Vagina (tissue), 2 donors: ENCODE measurements at regions not wholly inside any gene's neighbourhood (a gene's known extent, or its start where the extent isn't known, plus 50 kb on each side); places are given as distances from the start of the nearest gene placed in this dataset.

ENCODE experiments used
- DNase-seq, 2 donors: peaks; one replicate each; pipeline ENCODE4 v3.0.0-alpha.2; 2017; ENCODE audit errors: extremely low spot score in 2 of 2
- H3K27ac ChIP-seq: fragments of 200-600 bp; sonication (generic); one replicate; pipeline ENCODE4 v1.5.1; 2019
- H3K27me3 ChIP-seq: fragments of 200-600 bp; sonication (generic); one replicate; pipeline ENCODE4 v1.5.1; 2019
- H3K36me3 ChIP-seq, 2 donors: fragments of 200-600 bp; sonication (generic); one replicate each; pipeline ENCODE4 v1.5.1; 2017 to 2019
- H3K4me1 ChIP-seq: fragments of 200-600 bp; sonication (generic); one replicate; pipeline ENCODE4 v1.5.1; 2019
- H3K4me3 ChIP-seq, 2 donors: fragments of 200-600 bp; sonication (generic); 1 replicate in 1 of 2; 2 replicates in 1 of 2; pipeline ENCODE4 v1.5.1; 2016 to 2019
- H3K9me3 ChIP-seq: fragments of 200-600 bp; sonication (generic); one replicate; pipeline ENCODE4 v1.5.1; 2019
- POLR2A ChIP-seq, 2 donors: fragments of 450-650 bp; IDR thresholded peaks; one replicate each; pipeline ENCODE4 v1.6.1; 2017; ENCODE audit warnings: antibody characterized with exemption in 2 of 2, mild to moderate bottlenecking in 2 of 2, moderate library complexity in 2 of 2
- POLR2AphosphoS5 ChIP-seq, 2 donors: sonication (generic); formaldehyde crosslinking; IDR thresholded peaks; one replicate each; pipeline ENCODE4 v1.9.0; 2017; ENCODE audit warnings: antibody characterized with exemption in 2 of 2, mild to moderate bottlenecking in 2 of 2, low read depth in 1 of 2; ENCODE audit not compliant: insufficient read depth in 1 of 2
- intact Hi-C: fragments of 100-400 bp; cut with DNase I; formaldehyde crosslinking; loops from one replicate; pipeline ENCODE4 v1.15.1; 2023
- TF ChIP-seq, protein P1 (sequence below), 3 experiments: fragments of 450-650 bp in 2 of 3; fragments of 200-600 bp in 1 of 3; sonication (generic) in 1 of 3; IDR thresholded peaks; one replicate each; pipeline ENCODE4 v1.5.1; 2017 to 2019; ENCODE audit warnings: antibody characterized with exemption in 3 of 3, mild to moderate bottlenecking in 2 of 3, moderate library complexity in 2 of 3

DNA sequence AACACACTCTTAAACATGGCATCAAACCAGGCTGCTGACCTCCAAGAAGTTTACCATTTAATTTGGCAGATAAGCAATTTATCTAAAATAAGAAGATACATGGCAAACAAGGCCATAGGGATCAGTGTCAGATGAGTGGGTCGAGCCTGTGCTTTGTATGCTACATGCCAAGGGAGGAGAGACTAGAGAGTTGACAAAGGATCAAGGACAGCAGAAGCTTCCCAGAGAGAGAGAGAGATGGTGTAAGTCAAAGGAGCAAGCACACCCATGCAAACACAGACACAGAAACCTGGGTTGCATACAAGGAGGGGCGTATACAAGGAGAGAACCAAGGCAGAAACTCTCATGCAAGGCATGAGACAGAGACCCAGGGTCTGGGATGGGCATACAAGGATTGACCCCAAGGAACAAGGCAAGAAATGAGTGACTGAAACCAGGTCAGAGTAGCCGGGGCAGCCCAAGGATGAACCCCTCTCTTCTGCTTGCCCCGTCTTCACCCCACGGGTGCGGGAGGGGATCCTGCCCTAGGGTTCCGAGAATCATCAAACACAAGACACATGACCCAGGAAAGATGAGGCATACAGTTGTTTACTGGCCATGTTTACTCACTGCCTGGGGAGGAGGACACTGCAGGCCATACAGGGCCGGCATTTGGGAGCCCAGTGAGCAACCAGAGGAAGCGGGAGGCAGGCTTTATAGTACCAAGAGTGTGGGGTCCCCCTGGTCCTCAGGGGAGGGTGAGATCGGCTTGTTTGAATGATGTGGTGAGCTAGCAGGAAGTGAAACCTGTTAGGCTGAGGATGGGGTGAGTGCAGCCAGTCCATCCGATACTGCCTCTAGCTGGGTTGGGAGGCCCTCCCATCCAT, 529.2 kb upstream of the ID2 start:
- TF ChIP-seq, protein P1, sequence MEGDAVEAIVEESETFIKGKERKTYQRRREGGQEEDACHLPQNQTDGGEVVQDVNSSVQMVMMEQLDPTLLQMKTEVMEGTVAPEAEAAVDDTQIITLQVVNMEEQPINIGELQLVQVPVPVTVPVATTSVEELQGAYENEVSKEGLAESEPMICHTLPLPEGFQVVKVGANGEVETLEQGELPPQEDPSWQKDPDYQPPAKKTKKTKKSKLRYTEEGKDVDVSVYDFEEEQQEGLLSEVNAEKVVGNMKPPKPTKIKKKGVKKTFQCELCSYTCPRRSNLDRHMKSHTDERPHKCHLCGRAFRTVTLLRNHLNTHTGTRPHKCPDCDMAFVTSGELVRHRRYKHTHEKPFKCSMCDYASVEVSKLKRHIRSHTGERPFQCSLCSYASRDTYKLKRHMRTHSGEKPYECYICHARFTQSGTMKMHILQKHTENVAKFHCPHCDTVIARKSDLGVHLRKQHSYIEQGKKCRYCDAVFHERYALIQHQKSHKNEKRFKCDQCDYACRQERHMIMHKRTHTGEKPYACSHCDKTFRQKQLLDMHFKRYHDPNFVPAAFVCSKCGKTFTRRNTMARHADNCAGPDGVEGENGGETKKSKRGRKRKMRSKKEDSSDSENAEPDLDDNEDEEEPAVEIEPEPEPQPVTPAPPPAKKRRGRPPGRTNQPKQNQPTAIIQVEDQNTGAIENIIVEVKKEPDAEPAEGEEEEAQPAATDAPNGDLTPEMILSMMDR (IDR thresholded peaks at IDR 0.05): no peak
- no peak for TF ChIP-seq POLR2AphosphoS5 (IDR thresholded peaks at IDR 0.05; ENCODE audit: insufficient read depth in 1 of 2, low read depth in 1 of 2)
- no peak for TF ChIP-seq POLR2A (IDR thresholded peaks at IDR 0.05)
- peak in 1 of 2 donors; percentile 65 for DNase-seq
- intact Hi-C loops: no loop called here
- no peak overlapping the region for H3K4me3 ChIP-seq
- no peaks in the 10 kb centered on the region for H3K4me1 ChIP-seq
- H3K27ac ChIP-seq: no peak overlapping the region
- H3K9me3 ChIP-seq: no peaks in the 10 kb centered on the region
- H3K36me3 ChIP-seq: no peaks in the 10 kb centered on the region
- H3K27me3 ChIP-seq: no peaks in the 10 kb centered on the region

GRCh38 chr2:8153258-8153718, 528.6 kb upstream of the ID2 start:
- intact Hi-C loops: no loop called here
- H3K4me3 ChIP-seq: no peak overlapping the region
- no peaks in the 10 kb centered on the region for H3K36me3 ChIP-seq
- no peaks in the 10 kb centered on the region for H3K27me3 ChIP-seq
- DNase-seq: peak in 1 of 2 donors; percentile 52
- H3K9me3 ChIP-seq: no peaks in the 10 kb centered on the region
- H3K27ac ChIP-seq: no peak overlapping the region
- no peaks in the 10 kb centered on the region for H3K4me1 ChIP-seq
- TF ChIP-seq POLR2A (IDR thresholded peaks at IDR 0.05) (no peak), POLR2AphosphoS5 (IDR thresholded peaks at IDR 0.05; ENCODE audit: insufficient read depth in 1 of 2, low read depth in 1 of 2) (no peak)
- TF ChIP-seq, protein P1 (IDR thresholded peaks at IDR 0.05): no peak

DNA sequence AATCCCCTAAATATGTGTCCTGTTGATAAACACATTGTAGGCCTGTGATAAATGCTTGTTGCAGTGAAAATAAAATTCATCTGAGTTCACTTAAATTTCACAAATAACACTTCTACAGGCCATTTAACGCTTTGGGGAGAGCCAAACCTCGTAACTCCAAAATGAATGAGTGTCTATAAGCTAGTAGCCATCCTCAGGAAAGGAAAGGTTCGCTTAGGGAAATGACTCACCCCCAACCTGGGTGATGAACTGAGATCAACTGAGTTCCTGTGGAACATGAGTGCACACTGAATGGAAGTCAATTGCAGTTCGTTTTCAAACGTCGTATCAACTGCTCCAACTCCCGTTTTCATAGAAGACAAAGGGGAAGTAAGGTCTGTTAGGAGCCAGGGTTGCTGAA, 527.6 kb upstream of the ID2 start:
- H3K4me3 ChIP-seq: no peak overlapping the region
- TF ChIP-seq POLR2AphosphoS5 (IDR thresholded peaks at IDR 0.05; ENCODE audit: insufficient read depth in 1 of 2, low read depth in 1 of 2) (no peak), POLR2A (IDR thresholded peaks at IDR 0.05) (no peak)
- TF ChIP-seq, protein P1 (IDR thresholded peaks at IDR 0.05): no peak
- no peak overlapping the region for H3K27ac ChIP-seq
- no peaks in the 10 kb centered on the region for H3K36me3 ChIP-seq
- intact Hi-C loops: no loop called here
- no peaks in the 10 kb centered on the region for H3K27me3 ChIP-seq
- H3K9me3 ChIP-seq: no peaks in the 10 kb centered on the region
- no peaks in the 10 kb centered on the region for H3K4me1 ChIP-seq
- no peak for DNase-seq

- no peak for DNase-seq
- TF ChIP-seq, protein P1 (IDR thresholded peaks at IDR 0.05): no peak
- TF ChIP-seq POLR2AphosphoS5 (IDR thresholded peaks at IDR 0.05; ENCODE audit: insufficient read depth in 1 of 2, low read depth in 1 of 2) (no peak), POLR2A (IDR thresholded peaks at IDR 0.05) (no peak)
- H3K4me3 ChIP-seq: no peak overlapping the region
- no peak overlapping the region for H3K27ac ChIP-seq
- no peaks in the 10 kb centered on the region for H3K27me3 ChIP-seq
- intact Hi-C loops: no loop called here
- H3K36me3 ChIP-seq: no peaks in the 10 kb centered on the region
- no peaks in the 10 kb centered on the region for H3K4me1 ChIP-seq
- H3K9me3 ChIP-seq: no peaks in the 10 kb centered on the region
Observed at GRCh38 chr2:8154936-8155335, 526.9 kb upstream of the ID2 start.
